HAP-1 (cell line): ENCODE measurements at regions not wholly inside any gene's neighbourhood (a gene's known extent, or its start where the extent isn't known, plus 50 kb on each side); places are given as distances from the start of the nearest gene placed in this dataset.

Source experiments
- DNase-seq, 2 experiments: peaks; one replicate each; pipeline ENCODE4 v3.0.0-alpha.2; 2016 to 2020; ENCODE audit warnings: low spot score in 2 of 2
- H3K27me3 ChIP-seq: fragments of 250-450 bp; sonication (Bioruptor Pico); 2 replicates; pipeline ENCODE4 v1.5.1; 2020; ENCODE audit warnings: low read depth, mild to moderate bottlenecking, moderate library complexity
- H3K36me3 ChIP-seq: fragments of 250-450 bp; sonication (Bioruptor Pico); replicated peaks from 2 replicates; pipeline ENCODE4 v1.5.1; 2020; ENCODE audit warnings: mild to moderate bottlenecking
- H3K4me1 ChIP-seq: fragments of 250-450 bp; sonication (Bioruptor Pico); 2 replicates; pipeline ENCODE4 v1.5.1; 2020; ENCODE audit warnings: mild to moderate bottlenecking
- H3K4me3 ChIP-seq: fragments of 250-450 bp; sonication (Bioruptor Pico); 2 replicates; pipeline ENCODE4 v1.5.1; 2020; ENCODE audit warnings: mild to moderate bottlenecking, moderate library complexity
- H3K9me3 ChIP-seq: fragments of 250-450 bp; sonication (Bioruptor Pico); 2 replicates; pipeline ENCODE4 v1.5.1; 2020; ENCODE audit warnings: mild to moderate bottlenecking, moderate library complexity
- in situ Hi-C: fragments of 300-500 bp; cut with MboI; formaldehyde crosslinking; loops from 3 replicates; pipeline ENCODE4 v1.14.3; 2020; ENCODE audit warnings: low sequenced_read_pairs, inconsistent platforms, mixed read lengths

- in situ Hi-C loops = no loop called here
These were observed 304.4 kb downstream of the TLE1 start for GRCh38 chr9:81384911-81385310.

GRCh38 chr9:81382281-81382680 lies 307.1 kb downstream of the TLE1 start:
- no peaks in the 10 kb centered on the region for H3K9me3 ChIP-seq
- H3K36me3 ChIP-seq = no peaks in the 10 kb centered on the region
- H3K4me3 ChIP-seq = no peak overlapping the region
- in situ Hi-C loops = no loop called here
- DNase-seq = no peak
- H3K27me3 ChIP-seq = no peaks in the 10 kb centered on the region
- H3K4me1 ChIP-seq = no peaks in the 10 kb centered on the region

More at GRCh38 chr9:81384911-81385310, 304.4 kb downstream of the TLE1 start:
- H3K4me3 ChIP-seq = no peak overlapping the region
- no peaks in the 10 kb centered on the region for H3K4me1 ChIP-seq
- H3K27me3 ChIP-seq = no peaks in the 10 kb centered on the region
- DNase-seq = no peak
- no peaks in the 10 kb centered on the region for H3K36me3 ChIP-seq
- H3K9me3 ChIP-seq = no peaks in the 10 kb centered on the region

GRCh38 chr9:81381694-81382093 lies 307.7 kb downstream of the TLE1 start:
- H3K4me1 ChIP-seq = no peaks in the 10 kb centered on the region
- in situ Hi-C loops = no loop called here

GRCh38 chr9:81380504-81381359 lies 308.6 kb downstream of the TLE1 start:
- Histone ChIP-seq H3K36me3 (no peaks in the 10 kb centered on the region), H3K9me3 (no peaks in the 10 kb centered on the region), H3K4me1 (no peaks in the 10 kb centered on the region), H3K4me3 (no peak overlapping the region), H3K27me3 (no peaks in the 10 kb centered on the region)
- in situ Hi-C loops = no loop called here
- DNase-seq = no peak

More at GRCh38 chr9:81381694-81382093, 307.7 kb downstream of the TLE1 start:
- Histone ChIP-seq H3K9me3 (no peaks in the 10 kb centered on the region), H3K36me3 (no peaks in the 10 kb centered on the region), H3K27me3 (no peaks in the 10 kb centered on the region), H3K4me3 (no peak overlapping the region)
- no peak for DNase-seq

GRCh38 chr9:81379655-81380054 lies 309.7 kb downstream of the TLE1 start:
- Histone ChIP-seq H3K4me1 (no peaks in the 10 kb centered on the region), H3K9me3 (no peaks in the 10 kb centered on the region), H3K27me3 (no peaks in the 10 kb centered on the region), H3K36me3 (no peaks in the 10 kb centered on the region), H3K4me3 (no peak overlapping the region)
- in situ Hi-C loops = no loop called here
- DNase-seq = no peak

- in situ Hi-C loops = no loop called here
These were observed 311.4 kb downstream of the TLE1 start for GRCh38 chr9:81377921-81378320.

GRCh38 chr9:81377320-81377719 lies 312.0 kb downstream of the TLE1 start:
- no peak for DNase-seq
- Histone ChIP-seq H3K4me3 (no peak overlapping the region), H3K27me3 (no peaks in the 10 kb centered on the region), H3K36me3 (no peaks in the 10 kb centered on the region), H3K4me1 (no peaks in the 10 kb centered on the region), H3K9me3 (no peaks in the 10 kb centered on the region)
- in situ Hi-C loops = no loop called here

More at GRCh38 chr9:81377921-81378320, 311.4 kb downstream of the TLE1 start:
- Histone ChIP-seq H3K9me3 (no peaks in the 10 kb centered on the region), H3K4me1 (no peaks in the 10 kb centered on the region), H3K4me3 (no peak overlapping the region), H3K36me3 (no peaks in the 10 kb centered on the region), H3K27me3 (no peaks in the 10 kb centered on the region)
- DNase-seq = no peak

- in situ Hi-C loops = no loop called here
- no peaks in the 10 kb centered on the region for H3K27me3 ChIP-seq
- no peaks in the 10 kb centered on the region for H3K9me3 ChIP-seq
- DNase-seq = no peak
- no peaks in the 10 kb centered on the region for H3K4me1 ChIP-seq
- H3K4me3 ChIP-seq = no peak overlapping the region
- H3K36me3 ChIP-seq = no peaks in the 10 kb centered on the region
These were observed 313.9 kb downstream of the TLE1 start for GRCh38 chr9:81375187-81376100.

GRCh38 chr9:81374459-81375186 lies 314.7 kb downstream of the TLE1 start:
- in situ Hi-C loops = no loop called here
- no peaks in the 10 kb centered on the region for H3K4me1 ChIP-seq
- no peak overlapping the region for H3K4me3 ChIP-seq
- H3K27me3 ChIP-seq = no peaks in the 10 kb centered on the region
- no peaks in the 10 kb centered on the region for H3K36me3 ChIP-seq
- no peaks in the 10 kb centered on the region for H3K9me3 ChIP-seq
- no peak for DNase-seq

GRCh38 chr9:81373294-81373693 lies 316.1 kb downstream of the TLE1 start:
- Histone ChIP-seq H3K9me3 (no peaks in the 10 kb centered on the region), H3K36me3 (no peaks in the 10 kb centered on the region), H3K4me1 (no peaks in the 10 kb centered on the region), H3K4me3 (no peak overlapping the region), H3K27me3 (no peaks in the 10 kb centered on the region)
- DNase-seq = no peak
- in situ Hi-C loops = no loop called here

GRCh38 chr9:81372628-81373191 lies 316.6 kb downstream of the TLE1 start:
- no peaks in the 10 kb centered on the region for H3K36me3 ChIP-seq
- H3K9me3 ChIP-seq = no peaks in the 10 kb centered on the region
- in situ Hi-C loops = no loop called here
- H3K27me3 ChIP-seq = no peaks in the 10 kb centered on the region
- H3K4me1 ChIP-seq = no peaks in the 10 kb centered on the region
- H3K4me3 ChIP-seq = no peak overlapping the region
- DNase-seq = no peak

- H3K36me3 ChIP-seq = no peaks in the 10 kb centered on the region
- DNase-seq = no peak
- no peaks in the 10 kb centered on the region for H3K27me3 ChIP-seq
- no peak overlapping the region for H3K4me3 ChIP-seq
- in situ Hi-C loops = no loop called here
- no peaks in the 10 kb centered on the region for H3K9me3 ChIP-seq
- no peaks in the 10 kb centered on the region for H3K4me1 ChIP-seq
These were observed 317.5 kb downstream of the TLE1 start for GRCh38 chr9:81371824-81372223.

GRCh38 chr9:81370650-81371049 lies 318.7 kb downstream of the TLE1 start:
- DNase-seq = no peak
- in situ Hi-C loops = no loop called here

More at GRCh38 chr9:81370650-81371049, 318.7 kb downstream of the TLE1 start:
- Histone ChIP-seq H3K36me3 (no peaks in the 10 kb centered on the region), H3K9me3 (no peaks in the 10 kb centered on the region), H3K4me3 (no peak overlapping the region), H3K4me1 (no peaks in the 10 kb centered on the region), H3K27me3 (no peaks in the 10 kb centered on the region)
